ENCODE measurements at regions not wholly inside any gene's neighbourhood (a gene's known extent, or its start where the extent isn't known, plus 50 kb on each side); places are given as distances from the start of the nearest gene placed in this dataset.
A peak's percentile ranks its signal among the peaks of the same experiment; 100 is the strongest.

DNA sequence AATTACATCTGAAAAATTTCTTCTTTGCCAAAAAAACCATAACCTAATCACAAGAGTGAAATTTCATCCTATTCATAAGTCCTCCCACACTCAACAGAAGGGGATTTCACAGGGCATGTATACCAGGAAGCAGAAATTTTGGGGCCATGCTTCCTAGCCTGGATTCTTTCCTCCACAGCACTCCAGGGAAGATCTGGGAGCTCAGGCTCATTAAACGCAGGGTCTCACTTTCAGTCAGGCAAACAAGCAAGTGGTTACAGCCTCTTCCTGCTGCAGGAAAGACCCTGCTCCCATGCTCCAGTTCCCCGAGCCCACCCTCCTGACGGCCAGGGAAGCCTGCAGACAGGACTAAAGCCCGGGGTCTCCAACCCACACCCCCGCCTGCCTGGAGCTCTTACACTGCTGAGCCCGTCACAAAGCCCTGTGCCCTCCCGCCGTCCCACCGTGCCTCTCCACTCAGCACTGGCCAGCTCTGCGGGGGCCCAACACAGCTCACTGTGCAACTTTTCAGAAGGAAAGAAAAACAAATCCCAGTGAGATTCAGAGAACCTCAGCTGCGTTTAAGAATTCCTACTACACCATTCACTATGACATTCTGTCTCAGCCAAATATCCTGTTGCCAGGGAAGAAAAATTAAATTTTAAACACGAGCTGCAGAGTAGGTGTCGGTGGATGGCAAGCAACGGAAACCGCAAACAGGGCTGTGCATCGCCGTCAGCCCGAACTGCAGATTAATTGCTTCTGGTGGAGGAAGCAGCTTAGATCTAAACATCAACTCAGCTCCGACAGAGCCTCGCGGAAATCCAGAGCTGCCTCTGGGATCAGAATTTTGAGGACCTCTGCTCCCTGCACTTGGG lies 106.7 kb upstream of the SFSWAP start (continued):
- TF ChIP-seq, protein P1, sequence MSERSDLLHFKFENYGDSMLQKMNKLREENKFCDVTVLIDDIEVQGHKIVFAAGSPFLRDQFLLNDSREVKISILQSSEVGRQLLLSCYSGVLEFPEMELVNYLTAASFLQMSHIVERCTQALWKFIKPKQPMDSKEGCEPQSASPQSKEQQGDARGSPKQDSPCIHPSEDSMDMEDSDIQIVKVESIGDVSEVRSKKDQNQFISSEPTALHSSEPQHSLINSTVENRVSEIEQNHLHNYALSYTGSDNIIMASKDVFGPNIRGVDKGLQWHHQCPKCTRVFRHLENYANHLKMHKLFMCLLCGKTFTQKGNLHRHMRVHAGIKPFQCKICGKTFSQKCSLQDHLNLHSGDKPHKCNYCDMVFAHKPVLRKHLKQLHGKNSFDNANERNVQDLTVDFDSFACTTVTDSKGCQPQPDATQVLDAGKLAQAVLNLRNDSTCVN (CRISPR knock-in tag; IDR thresholded peaks at IDR 0.05): no peak
- TF ChIP-seq SAFB (IDR thresholded peaks at IDR 0.05; ENCODE audit: borderline replicate concordance, low read depth, low read length): no peak
- TF ChIP-seq KLF10 (CRISPR knock-in tag; IDR thresholded peaks at IDR 0.05): no peak
- TF ChIP-seq EGR1 (conservative IDR thresholded peaks at IDR 0.05): no peak
- TF ChIP-seq ZBTB17 (CRISPR knock-in tag; IDR thresholded peaks at IDR 0.05): no peak
- TF ChIP-seq, protein P2, sequence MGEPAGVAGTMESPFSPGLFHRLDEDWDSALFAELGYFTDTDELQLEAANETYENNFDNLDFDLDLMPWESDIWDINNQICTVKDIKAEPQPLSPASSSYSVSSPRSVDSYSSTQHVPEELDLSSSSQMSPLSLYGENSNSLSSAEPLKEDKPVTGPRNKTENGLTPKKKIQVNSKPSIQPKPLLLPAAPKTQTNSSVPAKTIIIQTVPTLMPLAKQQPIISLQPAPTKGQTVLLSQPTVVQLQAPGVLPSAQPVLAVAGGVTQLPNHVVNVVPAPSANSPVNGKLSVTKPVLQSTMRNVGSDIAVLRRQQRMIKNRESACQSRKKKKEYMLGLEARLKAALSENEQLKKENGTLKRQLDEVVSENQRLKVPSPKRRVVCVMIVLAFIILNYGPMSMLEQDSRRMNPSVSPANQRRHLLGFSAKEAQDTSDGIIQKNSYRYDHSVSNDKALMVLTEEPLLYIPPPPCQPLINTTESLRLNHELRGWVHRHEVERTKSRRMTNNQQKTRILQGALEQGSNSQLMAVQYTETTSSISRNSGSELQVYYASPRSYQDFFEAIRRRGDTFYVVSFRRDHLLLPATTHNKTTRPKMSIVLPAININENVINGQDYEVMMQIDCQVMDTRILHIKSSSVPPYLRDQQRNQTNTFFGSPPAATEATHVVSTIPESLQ (CRISPR knock-in tag; IDR thresholded peaks at IDR 0.05): no peak

DNA sequence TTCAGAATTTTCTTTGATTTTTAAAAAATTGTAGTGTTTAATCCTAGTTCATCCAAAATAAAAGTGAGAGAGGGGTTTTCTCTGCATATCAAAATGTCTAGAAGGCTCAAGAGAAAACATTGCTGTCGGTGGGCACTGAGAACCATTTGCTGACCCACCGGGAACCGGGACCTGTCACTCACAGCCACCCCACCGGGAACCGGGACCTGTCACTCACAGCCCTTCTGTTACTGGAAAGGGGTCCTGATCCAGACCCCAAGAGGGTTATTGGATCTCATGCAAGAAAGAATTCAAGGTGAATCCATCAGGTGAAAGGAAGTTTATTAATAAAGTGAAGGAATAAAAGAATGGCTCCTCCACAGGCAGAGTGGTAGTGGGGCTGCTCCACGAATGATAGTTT lies 106.0 kb upstream of the SFSWAP start:
- peak overlapping the region; percentile 68 for H2AFZ ChIP-seq (ENCODE audit: low read depth, low read length)
- ATAC-seq (no peak), DNase-seq (ENCODE audit: extremely low read depth in 1 of 4, low spot score in 3 of 4) (no peak), FAIRE-seq (no peak)
- H4K20me1 ChIP-seq (replicated peaks; ENCODE audit: control insufficient read depth, insufficient read depth, low read length): no peaks in the 10 kb centered on the region
- BruUV-seq (replicated peaks): no TSS peak
- H3K9me1 ChIP-seq (ENCODE audit: control insufficient read depth, insufficient read depth, low read length): peaks cover 4% of the 10 kb centered on the region
- H3K4me2 ChIP-seq (ENCODE audit: insufficient read depth, low read length): peak overlapping the region; percentile 26; the same call in 1 of the 2 replicates
- POLR2A ChIA-PET: interaction anchor here (1.0 to 1.7 kb wide), 2 partner anchors 9 to 12 kb away, joined by 4 read pairs; no protein-coding TSS in a partner anchor
- no peak overlapping the region for H3K9ac ChIP-seq (ENCODE audit: insufficient read depth in 1 of 2, low read depth in 2 of 2, low read length in 2 of 2)
- H3K4me3 ChIP-seq: no peak overlapping the region
- peaks cover 0 to 9% of the 10 kb centered on the region in 2 experiments; a peak in 2 of 5 replicates for H3K27me3 ChIP-seq (ENCODE audit: control insufficient read depth in 2 of 2, insufficient read depth in 2 of 2, low read length in 2 of 2)
- H3K36me3 ChIP-seq (ENCODE audit: control insufficient read depth, insufficient read depth, low read length): no peaks in the 10 kb centered on the region
- no peaks in the 10 kb centered on the region for H3K9me3 ChIP-seq (replicated peaks; ENCODE audit: control insufficient read depth, insufficient read depth, low read depth, low read length)
- CTCF ChIA-PET (ENCODE audit: low intra/inter-chr PET ratio): no interaction called here
- in situ Hi-C loops (cut with MboI): no loop called here
- WGBS (ENCODE audit: insufficient coverage, low coverage, missing lambda C conversion rate): 11% methylated on average over 6 of the region's 6 CpGs
- peak overlapping the region; percentile 21; the same call in 1 of the 3 replicates for H3K27ac ChIP-seq (ENCODE audit: extremely low read depth, low read depth, low read length)
- peaks cover 8 to 31% of the 10 kb centered on the region in 2 experiments for H3K4me1 ChIP-seq (replicated peaks in 1 of 2; ENCODE audit: control insufficient read depth in 2 of 2, insufficient read depth in 2 of 2, low read length in 2 of 2)
- intact Hi-C loops (cut with micrococcal nuclease): loop anchor here (10.0 kb wide), 1 partner anchor 110 kb away; the partner anchor contains the start of gene SFSWAP
- H3K79me2 ChIP-seq (ENCODE audit: control insufficient read depth, insufficient read depth, low read length): no peaks in the 10 kb centered on the region
- no peak for TF ChIP-seq SP1 (CRISPR knock-in tag; IDR thresholded peaks at IDR 0.05)
- TF ChIP-seq DIDO1 (tag; IDR thresholded peaks at IDR 0.05; ENCODE audit: low read depth): no peak
- TF ChIP-seq LARP7 (IDR thresholded peaks at IDR 0.05): no peak
- TF ChIP-seq NCOA2 (IDR thresholded peaks at IDR 0.05; ENCODE audit: partially characterized antibody in 2 of 2): no peak
- TF ChIP-seq ZNF146 (CRISPR knock-in tag; IDR thresholded peaks at IDR 0.05; ENCODE audit: unreplicated experiment): no peak
- TF ChIP-seq MYNN (IDR thresholded peaks at IDR 0.05): no peak
- no peak for TF ChIP-seq MYNN (CRISPR knock-in tag; IDR thresholded peaks at IDR 0.05)
- TF ChIP-seq NFYB (IDR thresholded peaks at IDR 0.05; ENCODE audit: extremely low read depth, insufficient read length): no peak
- TF ChIP-seq ZNF589 (CRISPR knock-in tag; IDR thresholded peaks at IDR 0.05; ENCODE audit: low read depth): no peak
- TF ChIP-seq, protein P3, sequence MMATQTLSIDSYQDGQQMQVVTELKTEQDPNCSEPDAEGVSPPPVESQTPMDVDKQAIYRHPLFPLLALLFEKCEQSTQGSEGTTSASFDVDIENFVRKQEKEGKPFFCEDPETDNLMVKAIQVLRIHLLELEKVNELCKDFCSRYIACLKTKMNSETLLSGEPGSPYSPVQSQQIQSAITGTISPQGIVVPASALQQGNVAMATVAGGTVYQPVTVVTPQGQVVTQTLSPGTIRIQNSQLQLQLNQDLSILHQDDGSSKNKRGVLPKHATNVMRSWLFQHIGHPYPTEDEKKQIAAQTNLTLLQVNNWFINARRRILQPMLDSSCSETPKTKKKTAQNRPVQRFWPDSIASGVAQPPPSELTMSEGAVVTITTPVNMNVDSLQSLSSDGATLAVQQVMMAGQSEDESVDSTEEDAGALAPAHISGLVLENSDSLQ (IDR thresholded peaks at IDR 0.05): peak; percentile 87
- no peak for TF ChIP-seq DDX20 (tag; IDR thresholded peaks at IDR 0.05; ENCODE audit: low read depth)
- TF ChIP-seq, protein P4, sequence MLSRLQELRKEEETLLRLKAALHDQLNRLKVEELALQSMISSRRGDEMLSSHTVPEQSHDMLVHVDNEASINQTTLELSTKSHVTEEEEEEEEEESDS (CRISPR knock-in tag; IDR thresholded peaks at IDR 0.05): no peak
